K562 (cell line): ENCODE measurements at regions not wholly inside any gene's neighbourhood (a gene's known extent, or its start where the extent isn't known, plus 50 kb on each side); places are given as distances from the start of the nearest gene placed in this dataset.

Source experiments
- CBX5 ChIP-seq: IDR thresholded peaks from 2 replicates; pipeline ENCODE4 v1.6.1; 2014; ENCODE audit warnings: low read depth, borderline replicate concordance
- CHD4 ChIP-seq: fragments of 200-600 bp; sonication (generic); IDR thresholded peaks from 3 replicates; pipeline ENCODE4 v1.6.1; 2012; ENCODE audit warnings: low read depth, mild to moderate bottlenecking, mixed read lengths, low read length, inconsistent platforms; ENCODE audit not compliant: insufficient read depth, insufficient replicate concordance, poor library complexity, severe bottlenecking
- FOXK2 ChIP-seq, 2 experiments: fragments of 450-650 bp; IDR thresholded peaks in 1 of 2; conservative IDR thresholded peaks in 1 of 2; 2 replicates each; pipeline ENCODE4 v1.6.1; 2016; ENCODE audit warnings: low read depth in 2 of 2, mild to moderate bottlenecking in 1 of 2
- FUS ChIP-seq: fragments of 200-400 bp; formaldehyde crosslinking; optimal IDR thresholded peaks from 2 replicates; pipeline ENCODE3; 2017; ENCODE audit warnings: low read depth, low read length
- MCM7 ChIP-seq, 2 experiments: fragments of 450-650 bp; IDR thresholded peaks; 2 replicates each; pipeline ENCODE4 v1.6.1; 2016 to 2018
- MTF1 ChIP-seq: fragments of 250-450 bp; sonication (Bioruptor Pico); IDR thresholded peaks from 2 replicates; pipeline ENCODE4 v1.9.0; 2021; ENCODE audit warnings: moderate library complexity, mild to moderate bottlenecking, inconsistent platforms, borderline replicate concordance
- NR2C1 ChIP-seq, 2 experiments: fragments of 450-650 bp; IDR thresholded peaks; 2 replicates each; pipeline ENCODE4 v1.6.1; 2017; ENCODE audit warnings: mild to moderate bottlenecking in 2 of 2, antibody characterized with exemption in 1 of 2, inconsistent platforms in 1 of 2, missing compliant biosample characterization in 1 of 2, missing genetic modification characterization in 1 of 2
- PML ChIP-seq: IDR thresholded peaks from 2 replicates; pipeline ENCODE4 v1.6.1; 2012; ENCODE audit warnings: low read length, inconsistent platforms
- PTTG1 ChIP-seq: fragments of 450-650 bp; IDR thresholded peaks from 2 replicates; pipeline ENCODE4 v1.6.1; 2016; ENCODE audit warnings: low read depth, mild to moderate bottlenecking, missing genetic modification characterization, missing compliant biosample characterization
- RUNX1 ChIP-seq: sonication (generic); IDR thresholded peaks from 2 replicates; pipeline ENCODE4 v1.6.1; 2016; ENCODE audit warnings: antibody characterized with exemption, low read depth
- TCF7L2 ChIP-seq: fragments of 150-350 bp; IDR thresholded peaks from 2 replicates; pipeline ENCODE4 v1.6.1; 2016; ENCODE audit warnings: low read depth, mild to moderate bottlenecking, low read length, moderate library complexity
- ZNF124 ChIP-seq: sonication (generic); formaldehyde crosslinking; IDR thresholded peaks from 2 replicates; pipeline ENCODE4 v1.8.1; 2022; ENCODE audit warnings: missing genetic modification reagents
- ZNF175 ChIP-seq: fragments of 200-800 bp; sonication (Bioruptor generic); IDR thresholded peaks from 2 replicates; pipeline ENCODE4 v1.6.1; 2016; ENCODE audit warnings: low read depth, mild to moderate bottlenecking, missing genetic modification characterization, missing compliant biosample characterization
- ZNF311 ChIP-seq: fragments of 250-450 bp; sonication (Bioruptor Pico); IDR thresholded peaks from 2 replicates; pipeline ENCODE4 v1.4.0; 2020; ENCODE audit warnings: mild to moderate bottlenecking, moderate library complexity
- ZNF707 ChIP-seq: fragments of 250-450 bp; sonication (Bioruptor Pico); conservative IDR thresholded peaks from 2 replicates; pipeline ENCODE4 v1.8.0; 2022; ENCODE audit warnings: inconsistent platforms, mild to moderate bottlenecking, moderate library complexity
- ZNF717 ChIP-seq: fragments of 250-450 bp; sonication (Bioruptor Pico); IDR thresholded peaks from 2 replicates; pipeline ENCODE4 v1.5.0; 2021
- TF ChIP-seq, protein P1 (sequence below): fragments of 450-650 bp; IDR thresholded peaks from 2 replicates; pipeline ENCODE4 v1.6.1; 2016; ENCODE audit warnings: borderline replicate concordance
- TF ChIP-seq, protein P2 (sequence below), 2 experiments: fragments of 450-650 bp in 1 of 2; IDR thresholded peaks; 2 replicates each; pipeline ENCODE4 v1.6.1; 2011 to 2017; ENCODE audit warnings: low read depth in 2 of 2, antibody characterized with exemption in 1 of 2, borderline replicate concordance in 1 of 2, low read length in 1 of 2, mild to moderate bottlenecking in 1 of 2, mixed read lengths in 1 of 2; ENCODE audit not compliant: control insufficient read depth in 1 of 2
- TF ChIP-seq, protein P3 (sequence below): conservative IDR thresholded peaks from 2 replicates; pipeline ENCODE4 v1.6.1; 2011; ENCODE audit warnings: low read depth, mild to moderate bottlenecking, low read length; ENCODE audit not compliant: control insufficient read depth

DNA sequence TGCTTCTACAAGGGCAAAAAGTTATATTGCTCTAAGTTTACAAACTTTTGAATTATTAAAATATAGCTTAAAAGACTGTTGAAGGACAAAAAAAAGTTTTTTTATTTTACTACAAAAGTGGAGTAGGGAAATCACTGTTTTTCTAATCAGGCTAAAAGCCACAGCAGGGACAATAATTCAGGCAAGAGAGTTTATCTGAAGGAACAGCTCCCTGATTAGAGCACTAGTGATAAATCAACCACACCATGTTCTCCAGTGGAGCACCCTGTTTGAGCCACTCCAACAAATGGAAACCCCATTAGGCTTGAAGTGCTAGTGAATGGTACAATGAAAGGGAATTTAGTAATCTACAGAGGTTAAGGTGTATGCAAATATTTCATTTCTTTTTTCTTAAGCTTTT, 357.1 kb downstream of the SEMA3D start (continued):
- no peak for TF ChIP-seq ZNF124
- no peak for TF ChIP-seq ZNF175
- TF ChIP-seq ZNF311 (CRISPR knock-in tag): no peak
- no peak for TF ChIP-seq NR2C1 (IDR thresholded peaks at IDR 0.05)
- TF ChIP-seq NR2C1 (tag; IDR thresholded peaks at IDR 0.05): no peak
- TF ChIP-seq MCM7 (IDR thresholded peaks at IDR 0.05): no peak
- no peak for TF ChIP-seq ZNF707 (CRISPR knock-in tag)
- TF ChIP-seq, protein P1, sequence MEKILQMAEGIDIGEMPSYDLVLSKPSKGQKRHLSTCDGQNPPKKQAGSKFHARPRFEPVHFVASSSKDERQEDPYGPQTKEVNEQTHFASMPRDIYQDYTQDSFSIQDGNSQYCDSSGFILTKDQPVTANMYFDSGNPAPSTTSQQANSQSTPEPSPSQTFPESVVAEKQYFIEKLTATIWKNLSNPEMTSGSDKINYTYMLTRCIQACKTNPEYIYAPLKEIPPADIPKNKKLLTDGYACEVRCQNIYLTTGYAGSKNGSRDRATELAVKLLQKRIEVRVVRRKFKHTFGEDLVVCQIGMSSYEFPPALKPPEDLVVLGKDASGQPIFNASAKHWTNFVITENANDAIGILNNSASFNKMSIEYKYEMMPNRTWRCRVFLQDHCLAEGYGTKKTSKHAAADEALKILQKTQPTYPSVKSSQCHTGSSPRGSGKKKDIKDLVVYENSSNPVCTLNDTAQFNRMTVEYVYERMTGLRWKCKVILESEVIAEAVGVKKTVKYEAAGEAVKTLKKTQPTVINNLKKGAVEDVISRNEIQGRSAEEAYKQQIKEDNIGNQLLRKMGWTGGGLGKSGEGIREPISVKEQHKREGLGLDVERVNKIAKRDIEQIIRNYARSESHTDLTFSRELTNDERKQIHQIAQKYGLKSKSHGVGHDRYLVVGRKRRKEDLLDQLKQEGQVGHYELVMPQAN: no peak
- no peak for TF ChIP-seq TCF7L2
- TF ChIP-seq, protein P2, sequence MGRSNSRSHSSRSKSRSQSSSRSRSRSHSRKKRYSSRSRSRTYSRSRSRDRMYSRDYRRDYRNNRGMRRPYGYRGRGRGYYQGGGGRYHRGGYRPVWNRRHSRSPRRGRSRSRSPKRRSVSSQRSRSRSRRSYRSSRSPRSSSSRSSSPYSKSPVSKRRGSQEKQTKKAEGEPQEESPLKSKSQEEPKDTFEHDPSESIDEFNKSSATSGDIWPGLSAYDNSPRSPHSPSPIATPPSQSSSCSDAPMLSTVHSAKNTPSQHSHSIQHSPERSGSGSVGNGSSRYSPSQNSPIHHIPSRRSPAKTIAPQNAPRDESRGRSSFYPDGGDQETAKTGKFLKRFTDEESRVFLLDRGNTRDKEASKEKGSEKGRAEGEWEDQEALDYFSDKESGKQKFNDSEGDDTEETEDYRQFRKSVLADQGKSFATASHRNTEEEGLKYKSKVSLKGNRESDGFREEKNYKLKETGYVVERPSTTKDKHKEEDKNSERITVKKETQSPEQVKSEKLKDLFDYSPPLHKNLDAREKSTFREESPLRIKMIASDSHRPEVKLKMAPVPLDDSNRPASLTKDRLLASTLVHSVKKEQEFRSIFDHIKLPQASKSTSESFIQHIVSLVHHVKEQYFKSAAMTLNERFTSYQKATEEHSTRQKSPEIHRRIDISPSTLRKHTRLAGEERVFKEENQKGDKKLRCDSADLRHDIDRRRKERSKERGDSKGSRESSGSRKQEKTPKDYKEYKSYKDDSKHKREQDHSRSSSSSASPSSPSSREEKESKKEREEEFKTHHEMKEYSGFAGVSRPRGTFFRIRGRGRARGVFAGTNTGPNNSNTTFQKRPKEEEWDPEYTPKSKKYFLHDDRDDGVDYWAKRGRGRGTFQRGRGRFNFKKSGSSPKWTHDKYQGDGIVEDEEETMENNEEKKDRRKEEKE (IDR thresholded peaks at IDR 0.05; ENCODE audit: borderline replicate concordance in 1 of 2, control insufficient read depth in 1 of 2, low read depth in 2 of 2, low read length in 1 of 2): no peak
- peak; percentile 71 for TF ChIP-seq PML
- no peak for TF ChIP-seq CHD4
- TF ChIP-seq, protein P3, sequence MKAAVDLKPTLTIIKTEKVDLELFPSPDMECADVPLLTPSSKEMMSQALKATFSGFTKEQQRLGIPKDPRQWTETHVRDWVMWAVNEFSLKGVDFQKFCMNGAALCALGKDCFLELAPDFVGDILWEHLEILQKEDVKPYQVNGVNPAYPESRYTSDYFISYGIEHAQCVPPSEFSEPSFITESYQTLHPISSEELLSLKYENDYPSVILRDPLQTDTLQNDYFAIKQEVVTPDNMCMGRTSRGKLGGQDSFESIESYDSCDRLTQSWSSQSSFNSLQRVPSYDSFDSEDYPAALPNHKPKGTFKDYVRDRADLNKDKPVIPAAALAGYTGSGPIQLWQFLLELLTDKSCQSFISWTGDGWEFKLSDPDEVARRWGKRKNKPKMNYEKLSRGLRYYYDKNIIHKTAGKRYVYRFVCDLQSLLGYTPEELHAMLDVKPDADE: no peak
- TF ChIP-seq PTTG1: no peak
- TF ChIP-seq ZNF717: no peak
- no peak for TF ChIP-seq FOXK2 (conservative IDR thresholded peaks at IDR 0.05 in 1 of 2, IDR thresholded peaks at IDR 0.05 in 1 of 2; ENCODE audit: low read depth in 2 of 2)
- no peak for TF ChIP-seq FUS
- no peak for TF ChIP-seq MTF1 (CRISPR knock-in tag)
- no peak for TF ChIP-seq CBX5
- TF ChIP-seq RUNX1: no peak
